GM19035 (cell line): ENCODE measurements at regions not wholly inside any gene's neighbourhood (a gene's known extent, or its start where the extent isn't known, plus 50 kb on each side); places are given as distances from the start of the nearest gene placed in this dataset.

Source experiments
- ATAC-seq: cut with Tn5 transposase; IDR thresholded peaks from one replicate; pipeline ENCODE4 v1.9.1; 2021; ENCODE audit not compliant: unreplicated experiment

DNA sequence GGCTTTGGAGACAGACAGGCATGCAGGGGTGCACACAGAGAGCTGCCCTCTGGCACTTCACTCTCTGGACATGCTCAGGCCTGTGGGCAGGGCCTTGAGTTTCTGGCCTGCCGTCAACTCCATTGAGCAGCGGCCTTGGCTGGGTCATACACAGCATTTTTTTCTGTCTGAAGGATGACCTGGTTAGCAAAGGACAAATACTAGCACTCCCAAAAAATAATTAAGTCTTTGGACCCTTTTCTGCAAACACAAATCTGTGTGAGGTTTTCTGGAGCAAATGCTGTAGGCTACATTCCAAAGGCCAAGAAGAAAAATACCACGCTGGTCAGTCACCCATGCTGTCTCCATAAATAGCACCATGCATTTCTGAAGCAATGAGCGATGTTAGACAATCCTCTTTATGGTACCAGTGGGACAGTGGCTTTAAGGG lies 124.7 kb upstream of the CTAGE1 start:
- ATAC-seq: no peak

GRCh38 chr18:22543769-22544168 lies 126.1 kb upstream of the CTAGE1 start:
- no peak for ATAC-seq

GRCh38 chr18:22544626-22545025 lies 126.9 kb upstream of the CTAGE1 start:
- no peak for ATAC-seq

DNA sequence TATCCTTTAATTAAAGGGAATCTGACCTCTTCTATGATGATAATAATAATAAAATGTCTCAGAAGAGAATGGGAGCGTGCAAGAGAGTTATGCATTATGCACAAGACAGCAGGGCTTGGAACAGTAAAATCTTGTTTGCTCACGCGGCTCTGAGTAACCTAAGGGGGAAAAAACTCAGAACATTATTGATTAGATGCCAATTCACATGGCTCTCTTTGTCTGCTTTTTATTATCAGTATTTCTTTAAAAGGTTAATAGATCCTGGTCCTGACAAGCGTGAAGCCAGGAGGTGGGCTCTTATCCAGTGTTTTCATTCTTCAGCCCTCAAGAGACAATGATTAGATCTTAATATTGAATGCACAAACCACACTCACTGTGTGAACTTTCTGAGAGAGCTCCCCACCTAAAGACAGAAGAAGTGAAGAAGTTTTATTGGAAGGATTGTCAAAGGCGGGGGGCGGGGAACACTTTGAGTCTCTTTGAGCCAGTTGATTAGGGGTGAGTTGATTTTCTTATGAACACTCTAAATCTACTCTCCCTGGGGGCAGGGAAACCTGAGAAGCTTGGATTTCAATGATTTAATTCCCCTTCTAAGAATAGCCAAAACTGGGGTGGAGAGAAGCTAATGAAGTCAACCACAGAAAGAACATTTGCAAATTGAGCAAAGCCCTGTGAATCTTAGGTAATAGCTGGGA lies 127.5 kb upstream of the CTAGE1 start:
- ATAC-seq: no peak

- ATAC-seq: no peak
Measured at GRCh38 chr18:22546905-22547570, 129.3 kb upstream of the CTAGE1 start.

DNA sequence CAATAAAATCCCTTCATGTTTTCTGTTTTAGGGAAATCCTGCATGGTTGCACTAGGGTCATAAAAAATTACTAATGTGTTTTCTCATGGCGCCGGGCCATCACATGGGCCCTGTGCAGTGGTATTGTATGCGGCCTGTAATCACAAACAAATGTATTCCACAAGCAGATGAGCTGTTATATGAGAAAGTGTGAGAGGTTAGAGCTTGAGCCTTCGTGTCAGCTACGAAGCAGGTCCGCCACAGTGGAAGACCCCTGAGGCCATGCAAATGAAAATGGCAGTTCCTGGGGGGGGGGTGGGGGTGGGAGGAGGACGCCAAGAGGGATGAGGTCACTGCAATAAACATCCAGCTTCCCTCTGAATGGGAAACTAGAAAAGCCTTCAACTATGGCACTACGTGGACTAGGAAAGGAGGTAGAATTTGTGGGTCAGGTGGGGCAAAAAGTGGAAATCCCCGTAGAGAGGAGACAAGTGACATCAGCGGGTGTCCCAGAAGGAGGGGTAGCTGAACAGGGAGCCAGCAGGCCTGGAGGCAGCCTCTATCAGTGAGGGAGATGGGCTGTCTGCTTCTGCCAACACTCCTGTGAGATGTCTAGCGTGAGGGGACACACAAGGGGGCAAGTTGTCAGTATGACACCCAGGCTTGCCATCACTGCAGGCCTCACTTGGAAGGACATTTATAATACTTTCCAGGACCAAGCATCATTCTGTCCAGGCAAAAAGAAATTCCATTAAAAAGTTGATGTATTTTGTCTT lies 130.3 kb upstream of the CTAGE1 start:
- no peak for ATAC-seq

DNA sequence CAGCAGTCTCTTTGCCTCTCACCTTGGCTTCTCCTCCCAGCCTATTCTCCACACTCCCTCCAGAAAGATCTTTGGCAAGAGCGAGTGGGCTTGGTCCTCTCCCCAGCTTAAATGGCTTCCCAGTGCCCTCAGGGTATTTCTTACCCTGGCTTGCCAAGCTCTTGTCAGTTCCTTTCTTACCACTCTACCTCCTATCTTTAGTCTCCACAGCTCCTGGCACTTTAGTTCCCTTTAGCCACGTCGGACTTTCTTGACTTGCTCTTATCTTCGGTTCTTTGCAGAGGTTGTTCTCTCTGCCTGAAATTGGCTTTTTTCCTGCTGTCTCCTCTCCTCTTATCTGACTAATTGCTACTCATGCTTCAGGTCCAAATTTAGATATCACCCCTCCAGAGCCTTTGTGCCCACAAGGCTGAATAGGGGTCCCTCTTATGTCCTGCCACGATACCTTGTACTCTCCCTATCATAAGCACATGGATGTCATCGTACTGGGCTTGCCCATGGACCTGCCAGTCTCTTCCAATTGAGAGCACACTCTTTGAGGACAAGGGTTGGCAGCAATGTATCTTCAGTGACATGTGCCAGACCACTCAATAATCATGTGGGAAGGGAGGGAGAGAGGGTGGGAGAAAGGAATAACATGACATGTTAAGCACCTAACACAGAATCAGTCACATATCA lies 131.7 kb upstream of the CTAGE1 start:
- no peak for ATAC-seq

- ATAC-seq: no peak
Measured at GRCh38 chr18:22550366-22550765, 132.7 kb upstream of the CTAGE1 start.

DNA sequence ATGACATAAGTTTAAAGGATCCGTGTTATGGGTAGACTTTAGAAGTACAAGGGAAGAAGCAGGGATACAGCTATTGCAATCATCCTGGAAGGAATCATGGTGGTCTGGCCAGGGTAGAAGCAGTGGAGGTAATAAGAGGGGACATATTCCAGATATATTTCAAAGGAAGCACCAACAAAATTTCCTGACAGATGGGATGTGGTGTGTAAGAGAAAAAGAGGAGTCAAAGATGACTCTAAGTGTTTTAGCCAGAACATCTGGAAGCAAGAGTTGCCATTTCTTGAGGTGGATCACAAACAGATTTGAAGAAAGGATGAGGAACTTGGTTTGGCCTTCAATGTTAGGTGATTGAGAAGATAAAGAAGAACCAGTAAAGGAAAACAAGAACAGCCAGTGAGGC lies 133.1 kb upstream of the CTAGE1 start:
- ATAC-seq: no peak

DNA sequence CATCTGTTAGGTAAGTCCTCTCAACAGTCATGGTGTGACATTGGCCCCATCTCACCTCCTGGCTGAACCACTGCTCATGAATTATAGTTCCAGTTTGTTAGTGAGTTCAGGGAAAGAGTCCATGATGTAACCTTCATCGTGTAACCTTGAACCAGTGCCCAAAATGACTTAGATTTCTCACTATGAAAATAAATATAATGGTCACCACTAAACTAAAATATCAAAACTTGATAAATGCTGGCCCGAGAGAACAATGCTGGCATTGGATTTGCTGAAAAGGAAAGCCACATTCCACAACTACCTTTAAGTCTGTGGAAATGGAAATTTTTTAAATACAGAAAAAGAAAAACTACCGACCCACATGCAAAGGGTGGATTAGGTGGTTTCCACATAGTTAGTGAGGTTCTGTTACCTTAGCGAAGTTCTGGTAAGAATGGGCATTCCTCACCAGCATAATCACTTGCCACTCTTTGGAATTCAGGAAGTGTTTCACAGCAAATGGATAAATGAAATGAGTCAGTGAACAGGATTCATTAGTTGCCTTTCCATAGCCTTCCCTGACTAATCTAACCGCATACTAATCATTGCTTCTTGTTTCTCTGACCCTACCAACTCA lies 133.9 kb upstream of the CTAGE1 start:
- ATAC-seq: no peak

GRCh38 chr18:22552254-22552653 lies 134.5 kb upstream of the CTAGE1 start:
- ATAC-seq: no peak

DNA sequence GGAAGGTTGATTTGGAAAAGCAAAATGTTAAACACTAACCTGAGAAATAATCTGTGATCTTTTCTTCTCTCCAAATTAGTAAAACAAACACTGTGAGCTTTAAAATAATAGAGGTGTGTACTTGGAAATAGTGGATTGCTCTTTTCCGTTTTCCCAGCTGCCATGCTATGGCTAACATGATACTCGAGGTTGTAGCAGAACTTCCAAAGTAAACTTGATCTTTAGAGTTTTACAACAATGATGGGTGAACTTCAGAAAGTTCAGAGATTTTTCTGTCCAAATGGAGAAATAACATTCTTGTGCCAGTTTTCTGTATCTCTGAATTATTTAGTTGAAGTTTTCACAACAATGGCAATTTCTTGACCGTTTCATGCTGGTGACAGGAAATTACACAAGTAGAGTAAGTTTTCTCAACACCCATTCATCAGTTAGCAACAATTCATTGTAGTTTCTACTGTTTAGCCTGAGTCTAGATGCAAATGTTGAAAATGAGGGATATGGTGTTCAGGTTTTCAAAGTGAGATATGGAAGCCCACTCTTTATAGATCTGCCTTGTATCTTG lies 135.3 kb upstream of the CTAGE1 start:
- ATAC-seq: no peak

- no peak for ATAC-seq
Measured at GRCh38 chr18:22556222-22557167, 138.8 kb upstream of the CTAGE1 start.

DNA sequence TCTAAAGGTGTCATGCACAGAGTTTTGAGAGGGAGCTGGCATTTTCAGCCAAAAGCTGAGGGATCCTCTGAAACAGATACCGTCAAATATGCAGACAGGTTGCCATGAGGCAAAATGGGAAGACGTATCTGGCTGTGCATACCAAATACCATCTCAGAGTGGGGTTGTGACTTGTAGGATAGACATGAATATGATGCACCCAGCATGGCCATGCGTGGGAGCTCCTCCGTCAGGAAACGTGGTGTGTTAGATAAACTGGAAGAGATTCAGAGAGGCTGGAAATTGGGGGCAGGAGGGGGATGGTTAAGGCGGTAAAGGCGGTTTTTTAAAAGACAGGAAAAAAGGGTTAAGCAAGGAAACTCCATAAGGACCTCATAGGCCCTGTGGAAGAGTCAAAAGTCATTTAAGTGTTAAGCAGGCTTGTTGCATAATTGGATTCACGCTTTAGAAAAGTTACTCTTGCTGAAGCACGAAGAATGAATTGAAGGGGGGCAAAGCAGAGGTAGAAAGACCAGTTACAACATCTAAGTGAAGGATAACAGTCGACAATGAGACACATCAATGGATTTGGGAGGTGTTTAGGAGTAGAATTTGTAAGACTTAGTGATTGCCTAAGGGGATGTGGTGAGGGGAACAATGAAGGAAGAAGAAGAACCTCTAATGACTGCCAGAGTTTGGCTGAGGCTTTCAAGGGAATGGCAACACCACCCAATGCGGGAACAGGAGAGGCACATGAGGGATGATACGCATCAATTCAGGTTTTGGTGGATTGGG lies 139.6 kb upstream of the CTAGE1 start:
- ATAC-seq: no peak

- ATAC-seq: no peak
Measured at GRCh38 chr18:22558945-22559385, 141.2 kb upstream of the CTAGE1 start.

DNA sequence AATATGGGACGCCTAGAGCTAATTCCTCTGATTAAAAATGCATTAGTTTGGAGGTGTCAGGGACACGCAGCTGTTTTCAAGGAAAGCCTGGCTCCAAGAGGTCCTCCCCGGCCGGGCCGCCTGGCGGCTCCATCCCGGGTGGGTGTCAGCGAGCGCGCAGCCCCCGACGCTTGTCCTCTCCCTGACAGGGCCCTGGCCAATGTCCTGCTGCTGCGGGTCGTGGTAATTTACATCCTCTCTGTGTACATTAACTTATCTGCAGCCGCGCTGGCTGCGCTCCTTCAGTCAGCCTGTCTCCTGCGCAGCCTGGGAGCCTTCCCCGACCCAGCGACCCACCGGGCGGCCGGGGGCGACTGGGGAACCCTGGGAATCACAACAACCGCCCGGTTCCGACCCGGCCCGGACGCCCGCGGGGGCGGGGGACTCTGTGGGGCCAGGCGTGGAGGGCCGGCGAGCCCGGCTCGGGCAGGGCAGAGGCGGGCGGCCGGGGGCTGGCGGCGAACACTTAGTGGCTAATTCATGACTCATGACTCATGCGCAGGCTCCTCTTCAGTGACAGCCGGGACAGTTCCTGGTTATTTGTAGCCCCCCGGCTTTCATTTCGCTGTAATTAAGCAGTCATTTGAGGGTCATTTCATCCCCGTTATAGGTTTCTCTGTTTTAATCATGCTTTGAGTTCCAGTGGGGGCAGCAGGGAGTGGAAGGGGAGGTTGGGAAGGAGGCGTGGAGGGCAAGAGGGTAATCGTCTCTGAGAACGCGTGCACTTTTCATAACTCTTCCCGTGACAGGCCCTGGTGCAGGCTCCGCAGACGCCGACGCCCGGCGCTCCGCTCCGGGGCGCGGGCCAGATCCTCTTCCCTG lies 141.9 kb upstream of the CTAGE1 start:
- no peak for ATAC-seq

- no peak for ATAC-seq
Measured at GRCh38 chr18:22560275-22560610, 142.5 kb upstream of the CTAGE1 start.

DNA sequence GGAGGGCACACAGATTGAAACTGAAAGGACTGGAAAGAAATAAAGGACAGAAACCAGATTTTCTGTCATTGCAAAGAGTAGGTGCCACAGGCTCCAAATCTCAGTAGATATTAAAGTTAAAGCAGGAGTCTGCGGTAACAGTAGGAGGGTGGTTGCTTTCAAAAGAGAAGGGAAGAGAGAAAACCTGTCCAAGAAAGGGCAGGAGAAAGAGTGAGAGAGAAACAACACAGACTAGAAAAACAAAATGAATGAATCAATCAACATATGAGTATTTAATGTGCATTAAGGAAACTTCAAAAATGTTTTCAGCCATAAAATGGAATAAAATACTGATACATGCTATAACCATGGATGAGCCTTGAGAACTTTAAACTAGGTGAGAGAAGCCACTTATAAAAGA lies 143.1 kb upstream of the CTAGE1 start:
- ATAC-seq: no peak
